ENCODE measurements at regions not wholly inside any gene's neighbourhood (a gene's known extent, or its start where the extent isn't known, plus 50 kb on each side); places are given as distances from the start of the nearest gene placed in this dataset.
"Not testable (repeated sequence)": the region's sequence is repeated elsewhere in the genome, so short reads cannot be mapped to it uniquely, and the experiment has no call there.

DNA sequence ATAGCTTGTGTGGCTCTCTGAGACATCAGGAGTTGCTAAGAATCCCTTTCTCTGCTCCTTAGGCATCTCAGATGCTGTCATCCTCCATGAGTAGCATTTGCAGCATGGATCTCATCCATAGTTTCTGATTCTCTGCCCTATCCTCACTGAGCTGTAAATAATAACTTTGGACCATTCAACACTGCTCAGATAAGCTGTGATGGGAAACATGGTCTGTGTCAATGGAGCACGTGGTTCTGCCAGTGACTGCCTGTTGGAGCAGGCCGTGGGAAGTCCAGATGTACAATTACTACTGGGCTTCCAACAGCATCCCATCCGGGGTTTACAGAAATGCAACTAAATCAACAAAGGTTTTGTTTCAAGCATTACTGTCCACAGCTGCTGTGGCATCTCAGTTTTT, 160.1 kb downstream of the OR4C45 start:
- no peaks in the 10 kb centered on the region for H3K27me3 ChIP-seq
- H3K4me3 ChIP-seq: no peak overlapping the region
- H3K9me3 ChIP-seq: no peaks in the 10 kb centered on the region
- no peaks in the 10 kb centered on the region for H3K4me1 ChIP-seq
- no peak for DNase-seq (ENCODE audit: low spot score)
- H3K27ac ChIP-seq: no peak overlapping the region
- H3K36me3 ChIP-seq: no peaks in the 10 kb centered on the region
- no peak for TF ChIP-seq CTCF (IDR thresholded peaks at IDR 0.05)

DNA sequence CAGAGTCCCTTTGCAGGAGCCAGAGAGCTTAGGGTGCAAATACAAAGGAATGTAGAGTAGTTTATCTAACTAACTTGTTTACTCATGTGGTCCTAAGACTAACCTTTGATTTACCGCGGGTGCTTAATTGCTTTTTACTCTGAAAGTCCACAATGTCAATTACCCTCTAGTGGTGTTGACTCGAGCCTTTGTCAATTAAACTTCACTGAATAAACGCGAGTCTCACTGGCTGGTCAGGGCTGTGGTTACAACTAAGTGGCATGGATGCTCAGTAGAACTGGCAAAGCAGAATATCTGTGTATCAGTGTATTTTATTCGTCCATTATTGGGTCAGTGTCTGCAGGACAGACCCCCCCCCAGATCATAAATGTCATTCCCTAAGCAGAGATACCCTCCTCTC, 181.7 kb downstream of the OR4C45 start:
- no peak overlapping the region for H3K4me3 ChIP-seq
- H3K9me3 ChIP-seq: no peaks in the 10 kb centered on the region
- TF ChIP-seq CTCF (IDR thresholded peaks at IDR 0.05): no peak
- no peak for DNase-seq (ENCODE audit: low spot score)
- H3K27ac ChIP-seq: no peak overlapping the region
- no peaks in the 10 kb centered on the region for H3K4me1 ChIP-seq
- no peaks in the 10 kb centered on the region for H3K27me3 ChIP-seq
- H3K36me3 ChIP-seq: no peaks in the 10 kb centered on the region

DNA sequence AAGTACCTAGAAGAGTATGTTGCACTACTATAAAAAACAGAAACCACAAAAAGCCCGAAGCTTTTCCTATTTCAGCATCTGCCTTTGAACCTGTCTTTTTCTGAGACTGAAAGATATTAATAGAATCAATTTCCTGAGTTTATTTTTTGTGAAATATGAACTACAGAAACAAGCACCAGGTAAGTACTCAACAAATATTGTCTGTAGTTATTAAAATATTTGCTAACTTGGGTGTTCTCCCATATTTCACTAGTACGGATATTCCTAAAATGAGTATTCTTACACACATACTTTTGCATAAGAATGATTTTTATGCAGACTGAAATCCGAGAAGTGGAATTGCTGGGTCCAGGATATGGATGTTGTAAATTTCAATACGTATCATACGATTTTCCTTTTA, 188.0 kb downstream of the OR4C45 start:
- Histone ChIP-seq H3K9me3 (no peaks in the 10 kb centered on the region), H3K36me3 (no peaks in the 10 kb centered on the region), H3K4me3 (no peak overlapping the region), H3K4me1 (no peaks in the 10 kb centered on the region), H3K27ac (no peak overlapping the region), H3K27me3 (no peaks in the 10 kb centered on the region)
- no peak for DNase-seq (ENCODE audit: low spot score)
- no peak for TF ChIP-seq CTCF (IDR thresholded peaks at IDR 0.05)

DNA sequence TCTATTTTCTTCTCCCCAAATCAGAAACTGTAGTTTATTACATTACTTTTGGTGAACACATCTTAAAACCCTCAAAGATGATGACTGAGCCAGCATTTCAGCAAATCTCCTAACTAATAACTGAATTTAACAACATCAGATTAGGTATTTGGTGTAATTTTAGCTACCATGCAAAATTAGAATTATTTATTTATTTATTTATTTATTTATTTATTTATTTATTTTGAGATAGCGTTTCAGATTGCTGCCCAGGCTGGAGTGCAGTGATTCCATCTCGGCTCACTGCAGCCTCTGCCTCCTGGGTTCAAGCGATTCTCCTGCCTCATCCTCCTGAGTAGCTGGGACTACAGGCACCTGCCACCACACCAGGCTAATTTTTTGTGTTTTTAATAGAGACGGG, 205.7 kb downstream of the OR4C45 start:
- H3K4me1 ChIP-seq; DNase-seq (ENCODE audit: low spot score); H3K27me3 ChIP-seq; H3K27ac ChIP-seq; H3K36me3 ChIP-seq; H3K9me3 ChIP-seq; H3K4me3 ChIP-seq: not testable (repeated sequence)

DNA sequence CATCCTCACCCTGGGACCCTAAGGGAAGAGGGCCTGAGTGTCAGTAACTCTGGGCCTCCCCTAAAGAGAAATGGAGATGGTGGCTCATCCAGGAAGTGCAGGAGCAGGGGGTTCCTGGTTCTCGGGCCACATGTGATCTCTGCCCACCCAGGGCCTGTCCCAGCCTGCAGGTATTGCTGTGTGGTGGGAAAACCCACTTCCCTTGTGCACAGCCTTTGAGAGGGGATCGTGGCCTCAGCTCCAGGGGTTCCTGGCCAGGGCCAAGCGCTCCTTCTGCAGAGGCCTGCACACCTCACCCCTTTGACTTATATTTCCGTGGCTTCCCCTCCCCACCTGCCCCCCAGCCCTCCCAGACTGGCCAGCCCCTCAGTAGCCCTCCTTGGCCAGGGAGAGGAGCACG, 213.5 kb downstream of the OR4C45 start:
- TF ChIP-seq CTCF (IDR thresholded peaks at IDR 0.05): no peak
- H3K4me1 ChIP-seq: no peaks in the 10 kb centered on the region

GRCh38 chr11:50246699-50247098, 214.0 kb downstream of the OR4C45 start:
- Histone ChIP-seq H3K27me3 (no peaks in the 10 kb centered on the region), H3K4me3 (no peak overlapping the region), H3K27ac (no peak overlapping the region), H3K9me3 (no peaks in the 10 kb centered on the region), H3K36me3 (no peaks in the 10 kb centered on the region), H3K4me1 (no peaks in the 10 kb centered on the region)
- no peak for TF ChIP-seq CTCF (IDR thresholded peaks at IDR 0.05)
- no peak for DNase-seq (ENCODE audit: low spot score)

More for the DNA sequence above, 213.5 kb downstream of the OR4C45 start:
- no peaks in the 10 kb centered on the region for H3K9me3 ChIP-seq
- no peak overlapping the region for H3K27ac ChIP-seq
- H3K27me3 ChIP-seq: no peaks in the 10 kb centered on the region
- no peak overlapping the region for H3K4me3 ChIP-seq
- H3K36me3 ChIP-seq: no peaks in the 10 kb centered on the region
- DNase-seq (ENCODE audit: low spot score): no peak

Data from right atrium auricular region (tissue), 2 donors.